T-helper 2 cell treated with Interferon-gamma antibody and Interleukin-4, amounts not matched to agents 100 ng/mL and 5 ng/mL, for 36 hours (primary cell): ENCODE measurements at regions not wholly inside any gene's neighbourhood (a gene's known extent, or its start where the extent isn't known, plus 50 kb on each side); places are given as distances from the start of the nearest gene placed in this dataset.
"Not testable (repeated sequence)": the region's sequence is repeated elsewhere in the genome, so short reads cannot be mapped to it uniquely, and the experiment has no call there.

Source experiments
- intact Hi-C: fragments of 100-400 bp; cut with micrococcal nuclease; formaldehyde crosslinking; loops from one replicate; pipeline ENCODE4 v1.15.1; 2023

GRCh38 chr10:109306698-109307097 lies 616.6 kb downstream of the XPNPEP1 start:
- intact Hi-C loops: no loop called here

- intact Hi-C loops: no loop called here
Measured at GRCh38 chr10:109287858-109288257, 635.5 kb downstream of the XPNPEP1 start.

GRCh38 chr10:109282510-109282909 lies 640.8 kb downstream of the XPNPEP1 start:
- intact Hi-C loops: no loop called here

DNA sequence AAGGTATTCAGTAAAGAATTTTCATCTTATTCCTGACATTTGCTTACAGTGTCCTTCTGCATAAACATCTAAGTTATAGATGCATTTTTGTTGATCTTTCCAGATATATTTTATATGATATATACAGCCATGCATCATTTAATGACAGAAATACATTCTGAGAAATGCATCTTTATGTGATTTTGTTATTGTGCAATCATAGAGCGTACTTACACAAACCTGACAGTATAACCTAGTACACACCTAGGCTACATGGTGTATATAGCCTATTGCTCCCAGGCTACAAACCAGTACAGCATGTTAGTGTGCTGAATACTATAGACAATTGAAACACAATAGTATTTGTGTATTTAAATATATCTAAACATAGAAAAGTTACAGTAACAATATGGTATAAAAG lies 642.0 kb downstream of the XPNPEP1 start:
- intact Hi-C loops: no loop called here

GRCh38 chr10:109280837-109281236 lies 642.5 kb downstream of the XPNPEP1 start:
- intact Hi-C loops: no loop called here

GRCh38 chr10:109277456-109277855 lies 645.9 kb downstream of the XPNPEP1 start:
- intact Hi-C loops: no loop called here

- intact Hi-C loops: no loop called here
Measured at GRCh38 chr10:109275960-109276359, 647.4 kb downstream of the XPNPEP1 start.

DNA sequence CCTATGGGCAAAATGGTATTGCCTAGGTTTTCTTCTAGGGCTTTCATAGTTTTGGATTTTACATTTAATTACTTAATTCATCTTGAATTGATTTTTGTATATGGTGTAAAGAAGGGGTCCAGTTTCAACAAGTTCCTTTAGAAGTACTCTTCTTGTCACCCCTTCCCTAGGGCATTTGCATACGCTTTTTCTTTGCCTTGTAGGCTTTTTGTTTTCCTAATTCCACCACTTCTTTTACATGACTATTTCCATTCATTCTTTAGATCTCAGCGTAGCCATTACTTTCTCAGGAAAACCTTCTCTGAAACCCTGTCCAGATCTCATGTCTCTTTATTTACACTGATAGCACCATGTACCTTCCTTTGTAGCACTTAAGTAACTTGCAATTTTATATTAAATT lies 648.6 kb downstream of the XPNPEP1 start:
- intact Hi-C loops: no loop called here

GRCh38 chr10:109270173-109270572 lies 653.1 kb downstream of the XPNPEP1 start:
- intact Hi-C loops: no loop called here

- intact Hi-C loops: no loop called here
Measured at GRCh38 chr10:109264004-109264403, 659.3 kb downstream of the XPNPEP1 start.

- intact Hi-C loops: no loop called here
Measured at GRCh38 chr10:109261231-109261630, 662.1 kb downstream of the XPNPEP1 start.

DNA sequence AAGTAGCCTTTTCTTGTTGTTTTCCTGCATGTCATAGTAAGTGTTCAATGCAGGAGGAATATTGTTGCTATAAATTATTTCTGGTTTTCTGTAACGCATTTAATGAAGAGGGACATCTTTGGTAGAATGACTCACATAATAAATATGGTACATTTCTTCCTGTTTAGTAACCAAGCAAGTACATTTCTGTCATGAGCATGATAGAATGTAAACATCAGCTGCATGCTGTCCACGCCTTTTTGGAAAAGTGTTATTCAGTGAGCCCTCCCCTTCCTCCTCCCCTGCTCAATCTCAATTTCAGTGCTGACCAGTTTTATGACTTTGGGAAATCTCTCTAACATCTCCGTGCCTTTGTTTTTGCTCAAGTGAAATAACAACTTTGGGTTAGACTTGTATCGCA lies 664.0 kb downstream of the XPNPEP1 start:
- intact Hi-C loops: no loop called here

GRCh38 chr10:109253306-109253705 lies 670.0 kb downstream of the XPNPEP1 start:
- intact Hi-C loops: no loop called here

DNA sequence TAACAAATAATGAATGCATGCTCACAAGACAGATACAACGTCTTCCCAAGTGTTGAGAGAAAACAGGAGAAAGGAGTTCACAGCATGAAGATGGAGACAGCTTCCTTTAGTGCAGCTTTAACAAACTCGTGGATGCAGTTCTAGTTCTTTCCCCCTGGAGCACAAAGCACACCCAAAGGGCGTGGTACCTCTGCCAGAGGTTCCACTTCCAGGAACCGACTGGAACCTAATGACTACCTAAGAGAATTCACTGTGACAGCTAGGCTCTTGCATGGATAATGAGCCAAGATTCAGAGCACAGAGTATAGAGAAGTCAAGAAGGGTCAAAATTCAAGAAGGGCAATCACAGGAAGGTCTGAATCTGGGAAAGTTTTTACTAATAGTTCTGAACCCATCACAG lies 673.2 kb downstream of the XPNPEP1 start:
- intact Hi-C loops: no loop called here

GRCh38 chr10:109247814-109248213 lies 675.5 kb downstream of the XPNPEP1 start:
- intact Hi-C loops: no loop called here

DNA sequence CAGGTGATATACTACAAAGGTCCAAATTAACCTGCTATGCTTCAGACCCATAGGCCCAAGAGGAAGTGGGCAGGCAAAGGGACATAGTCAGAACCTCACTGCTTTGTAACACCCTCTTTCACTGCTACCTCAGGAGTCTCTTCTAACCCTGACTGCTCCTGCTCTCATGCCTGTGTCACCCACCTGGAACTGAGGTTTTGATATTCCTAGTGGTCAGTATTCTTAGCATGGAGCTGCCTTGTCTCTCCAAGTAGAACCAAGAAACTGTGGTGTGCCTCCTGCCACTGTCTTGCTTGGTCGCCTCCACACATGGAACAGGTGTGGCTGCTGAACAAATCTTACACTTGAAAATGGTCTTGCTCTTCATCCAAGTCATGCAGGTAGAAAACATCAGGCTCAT lies 677.5 kb downstream of the XPNPEP1 start:
- intact Hi-C loops: no loop called here

GRCh38 chr10:109239371-109239770 lies 683.9 kb downstream of the XPNPEP1 start:
- intact Hi-C loops: no loop called here

- intact Hi-C loops: no loop called here
Measured at GRCh38 chr10:109237682-109238081, 685.6 kb downstream of the XPNPEP1 start.

- intact Hi-C loops: no loop called here
Measured at GRCh38 chr10:109237050-109237449, 686.3 kb downstream of the XPNPEP1 start.

GRCh38 chr10:109223533-109223932 lies 699.8 kb downstream of the XPNPEP1 start:
- intact Hi-C loops: not testable (repeated sequence)

DNA sequence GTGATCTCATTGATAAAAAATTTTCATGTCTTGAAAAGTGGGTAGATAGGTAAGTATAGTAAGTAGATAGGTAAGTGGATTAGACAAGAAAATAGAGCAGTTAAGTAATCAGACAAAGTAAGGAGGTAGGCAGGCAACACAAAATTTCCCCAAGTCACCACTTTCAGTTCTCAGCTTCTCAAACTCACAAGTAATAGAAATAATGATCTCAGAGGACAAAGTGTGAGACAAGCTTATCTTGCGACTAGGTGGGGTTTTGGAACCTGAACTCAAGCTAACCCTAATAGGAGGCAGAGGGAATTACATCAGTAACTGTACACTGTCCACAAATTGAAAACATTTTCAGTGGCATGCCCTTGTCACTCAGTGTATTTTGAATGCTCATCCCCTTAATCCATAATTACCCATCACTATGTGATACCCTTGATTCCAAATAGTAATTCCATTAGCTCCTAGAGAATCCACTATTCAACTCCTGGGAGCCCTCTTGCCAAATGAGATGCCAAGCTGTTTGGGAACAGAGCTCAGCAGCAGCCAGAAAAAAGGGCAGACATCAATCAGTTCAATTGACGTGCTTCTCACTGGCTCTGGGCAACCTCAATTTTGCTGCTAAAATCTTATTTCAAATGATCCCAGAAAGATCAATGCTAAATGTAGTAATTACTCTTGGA lies 703.2 kb downstream of the XPNPEP1 start:
- intact Hi-C loops: no loop called here

- intact Hi-C loops: no loop called here
Measured at GRCh38 chr10:109218207-109218606, 705.1 kb downstream of the XPNPEP1 start.

DNA sequence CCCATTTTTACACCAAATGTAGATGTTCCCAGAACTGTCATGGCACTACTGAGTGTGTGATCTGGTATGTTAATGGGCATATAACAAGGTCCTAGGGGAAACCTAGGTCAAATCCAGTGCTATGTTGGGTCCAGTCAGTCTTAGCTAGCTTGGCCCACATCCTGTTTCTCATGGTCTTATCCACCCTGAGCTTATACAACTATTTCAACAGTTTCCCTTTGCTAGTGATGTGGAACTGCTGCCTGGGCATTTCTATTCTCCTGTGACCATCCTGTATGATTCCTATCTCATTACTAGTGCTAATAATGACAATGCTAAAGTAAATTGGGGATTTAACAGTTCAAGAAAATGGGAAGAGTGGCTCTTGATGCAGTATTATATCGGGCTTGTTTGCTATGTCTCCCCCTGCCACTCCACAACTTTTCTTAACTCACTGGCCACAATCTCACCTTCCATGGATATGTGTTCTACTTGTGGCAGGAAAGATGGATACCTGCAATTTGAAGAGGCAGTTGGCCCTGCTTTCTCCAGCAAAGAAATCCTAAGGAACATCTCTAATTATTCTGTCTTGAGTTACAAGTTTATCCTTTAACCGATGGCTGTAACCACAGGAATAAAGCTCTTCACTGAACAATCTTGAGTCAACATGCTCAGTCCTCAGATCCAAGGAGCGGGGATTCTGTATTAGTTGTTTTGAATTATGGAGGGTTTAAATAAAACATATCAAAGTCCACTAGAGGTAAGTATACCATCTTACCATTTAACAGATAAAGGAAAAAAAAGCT lies 707.8 kb downstream of the XPNPEP1 start:
- intact Hi-C loops: no loop called here
